Fibroblast of mammary gland (primary cell): ENCODE measurements at regions not wholly inside any gene's neighbourhood (a gene's known extent, or its start where the extent isn't known, plus 50 kb on each side); places are given as distances from the start of the nearest gene placed in this dataset.
"Not testable (repeated sequence)": the region's sequence is repeated elsewhere in the genome, so short reads cannot be mapped to it uniquely, and the experiment has no call there.

ENCODE experiments used
- DNase-seq: peaks from one replicate; pipeline ENCODE4 v3.0.0-alpha.2; 2010; ENCODE audit warnings: low read depth
- H3K4me3 ChIP-seq: 2 replicates; pipeline ENCODE4 v1.5.1; 2011; ENCODE audit warnings: low read depth, mild to moderate bottlenecking, low read length, moderate library complexity; ENCODE audit not compliant: control insufficient read depth
- TF ChIP-seq, protein P1 (sequence below): conservative IDR thresholded peaks from 2 replicates; pipeline ENCODE4 v1.5.1; 2011; ENCODE audit warnings: low read depth, low read length, inconsistent platforms; ENCODE audit not compliant: control insufficient read depth, insufficient read depth

DNA sequence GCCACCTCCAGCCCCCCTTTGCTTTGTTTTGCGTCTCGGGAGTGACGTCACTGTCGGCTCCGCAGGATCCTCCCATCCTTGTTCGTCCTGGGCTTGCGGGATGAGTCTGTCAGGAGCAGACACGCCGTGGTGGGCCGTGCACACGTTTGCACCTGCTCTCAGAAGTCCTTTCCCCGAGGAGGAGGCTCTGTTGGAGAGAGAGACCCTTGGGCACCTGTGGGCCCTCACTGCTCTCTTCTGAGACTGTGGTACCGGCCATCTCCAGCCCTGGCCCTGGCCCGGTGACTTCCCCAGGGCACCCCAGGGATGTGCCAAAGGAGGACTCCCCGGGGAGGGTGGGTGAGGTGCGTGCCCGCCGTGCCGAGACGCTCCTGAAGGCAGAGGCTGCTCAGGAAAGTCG lies 76.1 kb upstream of the PPP2R3B start:
- TF ChIP-seq, protein P1, sequence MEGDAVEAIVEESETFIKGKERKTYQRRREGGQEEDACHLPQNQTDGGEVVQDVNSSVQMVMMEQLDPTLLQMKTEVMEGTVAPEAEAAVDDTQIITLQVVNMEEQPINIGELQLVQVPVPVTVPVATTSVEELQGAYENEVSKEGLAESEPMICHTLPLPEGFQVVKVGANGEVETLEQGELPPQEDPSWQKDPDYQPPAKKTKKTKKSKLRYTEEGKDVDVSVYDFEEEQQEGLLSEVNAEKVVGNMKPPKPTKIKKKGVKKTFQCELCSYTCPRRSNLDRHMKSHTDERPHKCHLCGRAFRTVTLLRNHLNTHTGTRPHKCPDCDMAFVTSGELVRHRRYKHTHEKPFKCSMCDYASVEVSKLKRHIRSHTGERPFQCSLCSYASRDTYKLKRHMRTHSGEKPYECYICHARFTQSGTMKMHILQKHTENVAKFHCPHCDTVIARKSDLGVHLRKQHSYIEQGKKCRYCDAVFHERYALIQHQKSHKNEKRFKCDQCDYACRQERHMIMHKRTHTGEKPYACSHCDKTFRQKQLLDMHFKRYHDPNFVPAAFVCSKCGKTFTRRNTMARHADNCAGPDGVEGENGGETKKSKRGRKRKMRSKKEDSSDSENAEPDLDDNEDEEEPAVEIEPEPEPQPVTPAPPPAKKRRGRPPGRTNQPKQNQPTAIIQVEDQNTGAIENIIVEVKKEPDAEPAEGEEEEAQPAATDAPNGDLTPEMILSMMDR = no peak
- DNase-seq = no peak

DNA sequence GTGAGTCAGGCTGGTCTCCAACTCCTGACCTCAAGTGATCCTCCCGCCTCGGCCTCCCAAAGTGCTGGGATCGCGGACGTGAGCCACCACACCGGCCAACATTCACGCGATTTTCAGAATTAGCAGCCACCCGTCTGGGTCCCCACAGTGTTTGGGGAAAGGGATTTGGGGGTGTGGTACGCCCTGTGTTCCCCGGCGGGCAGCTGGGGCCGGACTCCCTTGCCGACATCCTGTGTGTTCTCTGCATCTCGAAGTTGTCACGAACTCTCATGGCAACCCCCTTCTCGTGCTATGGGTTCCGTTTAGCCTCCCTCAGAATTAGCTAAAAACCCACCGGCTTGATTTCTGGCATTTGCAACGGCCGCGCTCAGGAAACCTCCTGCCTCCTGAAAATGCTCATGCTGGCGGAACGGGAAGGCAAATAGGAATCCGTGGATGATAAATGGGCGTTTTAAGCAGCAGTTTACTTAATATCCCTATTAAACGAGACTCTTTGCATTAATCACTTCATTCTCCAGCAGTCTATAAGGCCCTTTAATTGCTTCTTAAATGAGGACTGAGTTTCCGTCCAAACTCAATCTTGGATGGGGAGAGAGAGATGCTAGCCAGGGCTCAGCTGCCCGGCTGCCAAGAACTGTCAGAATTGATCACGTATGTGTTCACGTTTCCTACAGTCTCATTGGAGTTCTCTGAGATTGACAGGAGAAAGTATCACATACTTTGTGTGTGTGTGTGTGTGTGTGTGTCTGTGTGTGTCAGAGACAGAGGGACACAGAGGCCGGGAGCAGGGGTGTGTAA lies 78.9 kb upstream of the PPP2R3B start:
- no peak for DNase-seq
- TF ChIP-seq, protein P1 = no peak
- no peak overlapping the region for H3K4me3 ChIP-seq

More for the DNA sequence above, 76.1 kb upstream of the PPP2R3B start:
- H3K4me3 ChIP-seq = no peak overlapping the region

DNA sequence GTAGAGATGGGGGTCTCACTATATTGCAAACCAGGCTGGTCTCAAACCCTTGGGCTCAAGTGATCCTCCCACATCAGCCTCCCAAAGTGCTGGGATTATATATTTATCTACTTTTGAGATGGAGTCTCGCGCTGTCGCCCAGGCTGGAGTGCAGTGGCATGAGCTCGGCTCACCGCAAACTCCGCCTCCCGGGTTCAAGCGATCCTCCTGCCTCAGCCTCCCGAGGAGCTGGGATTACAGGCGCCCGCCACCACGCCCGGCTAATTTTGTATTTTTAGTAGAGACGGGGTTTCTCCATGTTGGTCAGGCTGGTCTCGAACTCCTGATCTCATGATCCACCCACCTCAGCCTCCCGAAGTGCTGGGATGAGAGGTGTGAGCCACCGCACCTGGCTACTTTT lies 80.1 kb upstream of the PPP2R3B start:
- not testable (repeated sequence) for H3K4me3 ChIP-seq, DNase-seq

DNA sequence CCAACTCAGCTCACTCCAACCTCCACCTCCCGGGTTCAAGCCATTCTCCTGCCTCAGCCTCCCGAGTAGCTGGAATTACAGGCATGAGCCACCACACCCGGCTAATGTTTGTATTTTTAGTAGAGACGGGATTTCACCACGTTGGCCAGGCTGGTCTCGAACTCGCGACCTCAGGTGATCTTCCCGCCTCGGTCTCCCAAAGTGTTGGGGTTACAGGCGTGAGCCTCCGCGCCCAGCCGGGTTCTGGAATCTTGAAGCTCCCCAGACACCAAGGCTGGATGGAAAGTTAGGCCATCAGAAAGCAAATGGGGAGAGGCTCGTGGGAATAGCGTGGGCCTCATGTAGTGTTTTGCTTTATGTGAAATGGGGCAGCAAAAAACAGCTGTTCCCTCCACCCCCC lies 81.0 kb upstream of the PPP2R3B start:
- H3K4me3 ChIP-seq, DNase-seq: not testable (repeated sequence)

DNA sequence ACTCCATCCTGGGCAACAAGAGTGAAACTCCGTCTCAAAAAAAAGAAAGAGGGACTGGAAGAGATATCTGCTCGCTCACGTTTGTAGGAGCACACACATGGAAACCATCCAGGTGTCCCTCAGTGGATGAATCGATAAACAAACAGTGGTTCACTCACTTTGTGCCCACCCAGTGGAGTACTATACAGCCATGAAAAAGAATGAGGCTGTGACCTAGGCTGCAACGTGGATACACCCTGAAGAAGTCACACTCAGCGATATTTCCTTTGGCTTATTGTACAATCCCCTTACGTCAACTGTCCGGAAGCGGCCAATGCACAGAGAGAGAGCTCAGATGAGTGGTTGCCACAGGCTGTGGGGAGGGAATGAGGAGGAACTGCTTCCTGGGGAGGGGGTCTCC lies 82.3 kb upstream of the PPP2R3B start:
- no peak overlapping the region for H3K4me3 ChIP-seq

DNA sequence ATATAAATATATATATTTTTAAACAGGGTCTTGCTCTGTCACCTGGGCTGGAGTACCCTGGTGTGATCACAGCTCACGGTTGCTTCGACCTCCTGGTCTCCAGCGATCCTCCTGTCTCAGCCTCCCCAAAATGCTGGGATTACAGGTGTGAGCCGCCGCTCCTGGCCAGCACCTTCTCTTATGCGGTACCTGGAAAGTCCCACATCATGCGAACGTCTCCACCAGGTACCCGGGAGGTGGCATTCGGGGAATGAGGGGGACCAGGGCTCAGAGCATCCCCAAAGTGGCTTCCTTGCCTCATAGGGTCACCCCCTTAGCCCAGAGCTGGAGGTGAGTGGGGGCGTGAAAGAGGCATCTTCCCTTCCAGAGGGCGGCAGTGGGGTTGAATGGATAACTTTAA lies 84.0 kb upstream of the PPP2R3B start:
- H3K4me3 ChIP-seq = no peak overlapping the region
- no peak for DNase-seq
- TF ChIP-seq, protein P1 = no peak

More for the DNA sequence above, 82.3 kb upstream of the PPP2R3B start:
- TF ChIP-seq, protein P1 = no peak
- no peak for DNase-seq

DNA sequence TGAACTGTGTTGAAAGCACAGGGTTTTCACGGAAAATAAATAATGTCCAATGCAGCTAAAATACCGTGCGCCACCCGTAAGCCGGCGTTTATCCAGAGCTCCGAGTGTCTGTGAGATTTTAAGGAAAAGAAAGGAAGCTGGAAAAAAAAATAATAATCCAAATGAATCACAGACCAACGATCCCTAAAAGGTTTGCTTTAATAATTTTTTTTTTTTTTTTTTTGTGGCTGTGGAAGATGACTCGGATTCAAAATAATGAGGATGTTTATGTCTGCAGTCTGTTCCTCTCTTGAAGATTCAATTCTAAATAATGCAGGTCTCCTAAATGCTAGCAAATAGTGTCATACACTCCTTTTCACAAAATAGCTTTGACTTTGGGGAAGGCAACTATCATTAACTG lies 84.6 kb upstream of the PPP2R3B start:
- H3K4me3 ChIP-seq = no peak overlapping the region
- DNase-seq = no peak
- TF ChIP-seq, protein P1 = no peak

DNA sequence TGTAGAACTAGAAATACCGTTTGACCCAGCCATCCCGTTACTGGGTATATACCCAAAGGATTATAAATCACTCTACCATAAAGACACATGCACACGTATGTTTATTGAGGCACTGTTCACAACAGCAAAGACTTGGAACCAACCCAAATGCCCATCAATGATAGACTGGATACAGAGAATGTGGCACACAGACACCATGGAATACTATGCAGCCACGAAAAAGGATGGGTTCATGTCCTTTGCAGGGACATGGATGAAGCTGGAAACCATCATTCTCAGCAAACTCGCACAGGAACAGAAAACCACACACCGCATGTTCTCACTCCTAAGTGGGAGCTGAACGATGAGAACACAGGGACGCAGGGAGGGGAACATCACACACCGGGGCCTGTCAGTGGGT lies 85.6 kb upstream of the PPP2R3B start:
- DNase-seq, H3K4me3 ChIP-seq: not testable (repeated sequence)
